GM06990 (cell line): ENCODE measurements at regions not wholly inside any gene's neighbourhood (a gene's known extent, or its start where the extent isn't known, plus 50 kb on each side); places are given as distances from the start of the nearest gene placed in this dataset.

Experiments used
- DNase-seq: peaks from one replicate; pipeline ENCODE4 v3.0.0-alpha.2; 2011; ENCODE audit not compliant: insufficient read length; ENCODE audit errors: extremely low read depth
- H3K27me3 ChIP-seq: replicated peaks from 2 replicates; pipeline ENCODE4 v1.6.0; 2011; ENCODE audit warnings: low read length; ENCODE audit not compliant: control insufficient read depth, insufficient read depth
- H3K36me3 ChIP-seq: 2 replicates; pipeline ENCODE4 v1.5.1; 2011; ENCODE audit warnings: low read length; ENCODE audit not compliant: control insufficient read depth, insufficient read depth
- H3K4me3 ChIP-seq: replicated peaks from 2 replicates; pipeline ENCODE4 v1.5.1; 2011; ENCODE audit warnings: low read depth, mild to moderate bottlenecking, control low read depth, low read length
- CTCF ChIP-seq: IDR thresholded peaks from 2 replicates; pipeline ENCODE4 v1.5.1; 2011; ENCODE audit warnings: low read length, control low read depth, mild to moderate bottlenecking, inconsistent platforms; ENCODE audit not compliant: insufficient read depth, poor library complexity, severe bottlenecking

- Histone ChIP-seq H3K27me3 (no peaks in the 10 kb centered on the region), H3K36me3 (no peaks in the 10 kb centered on the region), H3K4me3 (no peak overlapping the region)
- TF ChIP-seq CTCF, result no peak
- no peak for DNase-seq
Measured at GRCh38 chr13:47790755-47791154, 210.3 kb downstream of the SUCLA2 start.

- Histone ChIP-seq H3K36me3 (no peaks in the 10 kb centered on the region), H3K4me3 (no peak overlapping the region), H3K27me3 (no peaks in the 10 kb centered on the region)
- DNase-seq, result no peak
- no peak for TF ChIP-seq CTCF
Measured at GRCh38 chr13:47788844-47789243, 212.2 kb downstream of the SUCLA2 start.

- Histone ChIP-seq H3K4me3 (no peak overlapping the region), H3K36me3 (no peaks in the 10 kb centered on the region), H3K27me3 (no peaks in the 10 kb centered on the region)
- no peak for TF ChIP-seq CTCF
- DNase-seq, result no peak
Measured at GRCh38 chr13:47774671-47774994, 226.4 kb downstream of the SUCLA2 start.

- no peak for DNase-seq
- TF ChIP-seq CTCF, result no peak
- Histone ChIP-seq H3K4me3 (no peak overlapping the region), H3K27me3 (no peaks in the 10 kb centered on the region), H3K36me3 (no peaks in the 10 kb centered on the region)
Measured at GRCh38 chr13:47764817-47765216, 236.3 kb downstream of the SUCLA2 start.

GRCh38 chr13:47757466-47758080, 243.5 kb downstream of the SUCLA2 start:
- Histone ChIP-seq H3K27me3 (no peaks in the 10 kb centered on the region), H3K36me3 (no peaks in the 10 kb centered on the region), H3K4me3 (no peak overlapping the region)
- TF ChIP-seq CTCF, result no peak
- DNase-seq, result no peak

GRCh38 chr13:47747901-47748300, 253.2 kb downstream of the SUCLA2 start:
- H3K27me3 ChIP-seq, result no peaks in the 10 kb centered on the region; the same call in 1 of the 2 replicates
- H3K4me3 ChIP-seq, result no peak overlapping the region
- no peaks in the 10 kb centered on the region for H3K36me3 ChIP-seq
- TF ChIP-seq CTCF, result no peak
- DNase-seq, result no peak
